ENCODE measurements at regions not wholly inside any gene's neighbourhood (a gene's known extent, or its start where the extent isn't known, plus 50 kb on each side); places are given as distances from the start of the nearest gene placed in this dataset.
"Not testable (repeated sequence)": the region's sequence is repeated elsewhere in the genome, so short reads cannot be mapped to it uniquely, and the experiment has no call there.

- H3K4me3 ChIP-seq (ENCODE audit: low read depth, low read length): no peak overlapping the region
- TF ChIP-seq, protein P1, sequence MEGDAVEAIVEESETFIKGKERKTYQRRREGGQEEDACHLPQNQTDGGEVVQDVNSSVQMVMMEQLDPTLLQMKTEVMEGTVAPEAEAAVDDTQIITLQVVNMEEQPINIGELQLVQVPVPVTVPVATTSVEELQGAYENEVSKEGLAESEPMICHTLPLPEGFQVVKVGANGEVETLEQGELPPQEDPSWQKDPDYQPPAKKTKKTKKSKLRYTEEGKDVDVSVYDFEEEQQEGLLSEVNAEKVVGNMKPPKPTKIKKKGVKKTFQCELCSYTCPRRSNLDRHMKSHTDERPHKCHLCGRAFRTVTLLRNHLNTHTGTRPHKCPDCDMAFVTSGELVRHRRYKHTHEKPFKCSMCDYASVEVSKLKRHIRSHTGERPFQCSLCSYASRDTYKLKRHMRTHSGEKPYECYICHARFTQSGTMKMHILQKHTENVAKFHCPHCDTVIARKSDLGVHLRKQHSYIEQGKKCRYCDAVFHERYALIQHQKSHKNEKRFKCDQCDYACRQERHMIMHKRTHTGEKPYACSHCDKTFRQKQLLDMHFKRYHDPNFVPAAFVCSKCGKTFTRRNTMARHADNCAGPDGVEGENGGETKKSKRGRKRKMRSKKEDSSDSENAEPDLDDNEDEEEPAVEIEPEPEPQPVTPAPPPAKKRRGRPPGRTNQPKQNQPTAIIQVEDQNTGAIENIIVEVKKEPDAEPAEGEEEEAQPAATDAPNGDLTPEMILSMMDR (IDR thresholded peaks at IDR 0.05; ENCODE audit: borderline replicate concordance, insufficient read depth, low read depth, low read length): no peak
Measured at GRCh38 chr3:21220944-21221343, 530.1 kb downstream of the ZNF385D start.

GRCh38 chr3:21216598-21216997 is 534.4 kb downstream of the ZNF385D start:
- TF ChIP-seq, protein P1 (IDR thresholded peaks at IDR 0.05; ENCODE audit: borderline replicate concordance, insufficient read depth, low read depth, low read length): peak; percentile 31; the same call in 1 of the 2 replicates
- no peak overlapping the region for H3K4me3 ChIP-seq (ENCODE audit: low read depth, low read length)

GRCh38 chr3:21204122-21204521 is 546.9 kb downstream of the ZNF385D start:
- H3K4me3 ChIP-seq (ENCODE audit: low read depth, low read length): not testable (repeated sequence)

GRCh38 chr3:21195203-21195602 is 555.8 kb downstream of the ZNF385D start:
- no peak overlapping the region for H3K4me3 ChIP-seq (ENCODE audit: low read depth, low read length)
- TF ChIP-seq, protein P1 (IDR thresholded peaks at IDR 0.05; ENCODE audit: borderline replicate concordance, insufficient read depth, low read depth, low read length): no peak

DNA sequence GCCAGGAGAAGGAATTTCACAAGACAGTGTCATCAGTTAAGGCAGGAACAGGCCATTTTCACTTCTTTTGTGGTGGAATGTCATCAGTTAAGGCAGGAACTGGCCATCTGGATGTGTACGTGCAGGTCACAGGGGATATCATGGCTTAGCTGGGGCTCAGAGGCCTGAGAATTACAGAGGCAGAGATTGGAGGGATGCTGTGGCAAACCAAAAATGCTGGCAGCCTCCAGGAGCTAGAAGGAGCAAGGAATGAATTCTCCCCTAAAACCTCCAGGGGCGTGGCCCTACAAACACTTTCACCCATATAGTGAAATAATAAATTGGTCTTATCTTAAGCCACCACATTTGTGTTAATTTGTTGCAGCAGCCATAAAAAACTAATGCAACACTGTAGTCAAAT is 557.0 kb downstream of the ZNF385D start:
- not testable (repeated sequence) for H3K4me3 ChIP-seq (ENCODE audit: low read depth, low read length)

DNA sequence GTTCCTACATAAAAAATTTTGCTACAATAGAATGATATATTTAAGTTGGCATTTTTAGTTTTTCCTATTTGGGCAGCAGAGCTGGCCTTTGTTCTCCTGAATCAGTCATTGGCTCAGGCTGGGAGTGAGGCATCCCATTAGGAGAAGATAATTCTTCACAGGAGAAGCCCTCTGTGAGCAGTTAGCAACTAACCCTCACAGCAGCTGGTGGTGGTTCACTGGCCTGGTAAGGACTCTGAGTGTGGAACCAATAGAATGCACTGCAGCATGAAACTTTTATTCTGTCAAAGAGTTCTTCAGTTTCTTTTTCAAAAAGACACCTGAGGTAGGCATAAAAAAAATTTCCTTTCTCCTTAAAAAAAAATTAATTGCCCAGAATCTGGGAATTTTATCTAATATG is 562.6 kb downstream of the ZNF385D start:
- TF ChIP-seq, protein P1 (IDR thresholded peaks at IDR 0.05; ENCODE audit: borderline replicate concordance, insufficient read depth, low read depth, low read length): no peak
- H3K4me3 ChIP-seq (ENCODE audit: low read depth, low read length): no peak overlapping the region

GRCh38 chr3:21185816-21186314 is 565.1 kb downstream of the ZNF385D start:
- TF ChIP-seq, protein P1 (IDR thresholded peaks at IDR 0.05; ENCODE audit: borderline replicate concordance, insufficient read depth, low read depth, low read length): no peak
- H3K4me3 ChIP-seq (ENCODE audit: low read depth, low read length): no peak overlapping the region

DNA sequence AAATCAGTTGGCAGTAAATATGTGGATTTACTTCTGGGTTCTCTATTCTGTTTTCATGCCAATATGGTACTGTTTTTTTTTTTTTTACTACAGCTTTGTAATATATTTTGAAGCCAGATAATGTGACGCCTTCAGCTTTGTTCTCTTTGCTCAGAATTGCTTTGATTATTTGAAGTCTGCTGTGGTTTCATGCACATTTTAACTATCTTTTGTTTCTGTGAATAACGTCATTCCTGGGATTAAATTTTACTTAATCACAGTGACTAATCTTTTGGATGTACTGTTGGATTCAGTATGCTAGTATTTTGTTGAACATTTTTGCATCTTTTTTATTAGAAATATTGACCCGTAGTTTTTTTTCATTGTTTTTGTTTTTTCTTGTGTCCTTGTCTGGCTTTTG is 576.5 kb downstream of the ZNF385D start:
- TF ChIP-seq, protein P1 (IDR thresholded peaks at IDR 0.05; ENCODE audit: borderline replicate concordance, insufficient read depth, low read depth, low read length): no peak

More for the DNA sequence above, 576.5 kb downstream of the ZNF385D start:
- H3K4me3 ChIP-seq (ENCODE audit: low read depth, low read length): no peak overlapping the region

Measured in GM12875 (cell line).